HG02870 (cell line): ENCODE measurements at regions not wholly inside any gene's neighbourhood (a gene's known extent, or its start where the extent isn't known, plus 50 kb on each side); places are given as distances from the start of the nearest gene placed in this dataset.

Experiments
- ATAC-seq: cut with Tn5 transposase; IDR thresholded peaks from one replicate; pipeline ENCODE4 v1.9.1; 2021; ENCODE audit warnings: mild to moderate bottlenecking, moderate library complexity; ENCODE audit not compliant: unreplicated experiment

- no peak for ATAC-seq
Observed at GRCh38 chr5:105587963-105588662, 2025.5 kb upstream of the NUDT12 start.

DNA sequence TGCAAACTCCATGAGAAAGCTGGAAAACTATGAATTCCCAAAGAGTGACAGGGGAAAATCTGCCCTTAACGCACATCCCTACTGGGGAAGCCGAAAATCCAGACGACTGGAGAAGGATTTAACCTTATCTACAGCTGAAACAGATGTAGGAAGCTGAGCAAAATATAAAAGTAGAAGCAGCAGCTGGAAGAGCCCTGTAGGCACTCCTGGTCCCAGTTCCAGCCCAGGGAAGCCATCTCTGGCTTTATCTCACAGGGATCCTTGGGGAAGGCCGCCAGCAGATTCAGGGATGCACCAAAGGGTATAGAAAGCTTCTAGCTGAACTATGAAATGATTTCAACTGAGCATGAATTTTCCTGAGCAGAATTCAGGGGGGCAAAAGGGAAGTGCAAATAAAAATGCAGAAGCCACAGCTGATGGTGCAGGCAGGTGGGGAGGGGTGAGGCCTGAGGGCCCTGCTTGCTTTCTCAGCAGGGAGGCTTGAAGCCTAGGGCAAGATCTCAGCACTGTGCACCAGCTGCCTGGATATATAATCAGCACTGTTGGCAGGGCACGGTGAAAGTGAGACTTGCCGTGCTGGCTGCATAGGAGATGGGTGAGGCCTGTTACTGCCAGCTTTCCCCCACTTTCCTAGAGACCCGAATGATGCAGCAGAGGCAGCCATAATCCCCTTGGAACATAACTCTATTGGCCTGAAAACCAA is 2019.5 kb upstream of the NUDT12 start:
- ATAC-seq: no peak

- no peak for ATAC-seq
Observed at GRCh38 chr5:105573575-105573974, 2011.0 kb upstream of the NUDT12 start.

GRCh38 chr5:105565531-105565930 is 2002.9 kb upstream of the NUDT12 start:
- ATAC-seq: no peak

DNA sequence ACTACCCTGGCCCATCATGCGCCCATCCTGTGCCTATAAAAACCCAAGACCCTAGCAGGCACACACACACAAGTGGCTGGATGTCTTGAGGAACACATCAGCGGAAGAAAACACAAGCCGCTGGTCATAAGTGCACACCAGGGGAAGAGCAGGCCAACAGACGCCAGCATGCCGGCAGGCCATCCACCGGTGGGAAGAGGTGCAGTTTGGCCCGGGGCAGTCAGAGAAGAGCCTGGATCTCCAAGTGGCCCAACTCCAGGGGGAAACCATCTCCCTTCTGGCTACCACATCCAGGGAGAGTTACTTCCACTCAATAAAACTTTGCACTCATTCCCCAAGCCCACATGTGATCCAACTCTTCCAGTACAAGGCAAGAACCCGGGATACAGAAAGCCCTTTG is 2001.3 kb upstream of the NUDT12 start:
- ATAC-seq: no peak

GRCh38 chr5:105554568-105555169 is 1992.1 kb upstream of the NUDT12 start:
- ATAC-seq: no peak

GRCh38 chr5:105544300-105544699 is 1981.7 kb upstream of the NUDT12 start:
- no peak for ATAC-seq

GRCh38 chr5:105536675-105537074 is 1974.1 kb upstream of the NUDT12 start:
- ATAC-seq: no peak

DNA sequence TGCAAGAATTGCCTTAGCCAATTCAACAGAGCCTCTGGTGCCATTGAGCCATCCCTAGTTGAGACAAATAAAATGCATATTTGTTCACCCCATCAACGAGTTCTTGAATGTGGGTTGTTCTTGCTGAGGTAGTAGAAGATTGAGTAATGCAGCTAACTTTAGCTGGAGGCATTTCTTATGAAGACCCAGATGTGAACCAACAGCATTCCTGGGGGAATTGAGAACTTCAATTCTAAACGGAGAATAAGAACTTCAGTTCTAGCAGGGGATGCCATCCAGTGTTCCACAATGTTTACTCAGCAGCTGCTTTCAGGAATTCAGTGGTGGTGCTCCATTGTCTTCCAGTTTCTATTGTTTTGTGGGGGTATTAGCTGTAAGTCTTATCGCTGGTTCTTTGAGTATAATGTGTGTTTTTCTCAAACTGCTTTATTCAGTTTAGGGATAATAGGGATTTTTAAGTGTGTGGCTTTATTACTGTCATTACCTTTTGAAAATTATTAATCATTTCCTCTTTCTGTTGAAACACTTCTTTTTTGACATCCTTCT is 1968.2 kb upstream of the NUDT12 start:
- no peak for ATAC-seq

GRCh38 chr5:105529851-105530250 is 1967.3 kb upstream of the NUDT12 start:
- no peak for ATAC-seq

DNA sequence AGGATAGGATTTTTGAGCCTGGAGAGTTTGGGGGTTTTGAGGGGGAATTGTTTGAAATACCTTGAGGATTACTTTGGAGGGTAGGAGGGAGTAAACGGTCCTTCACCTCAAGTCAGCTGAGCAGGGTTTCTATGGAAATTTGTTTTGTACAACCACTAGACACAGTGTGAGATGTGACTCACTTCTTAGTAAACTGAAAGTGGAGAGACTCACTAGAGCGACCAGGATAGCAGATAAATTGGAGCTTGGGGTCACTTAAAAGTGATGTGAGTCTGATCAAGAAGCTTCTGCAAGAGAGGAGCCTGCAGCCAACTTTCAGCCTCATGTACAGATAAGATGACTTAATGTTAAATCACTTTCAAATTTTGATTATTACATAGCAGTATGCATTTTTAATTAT is 1945.9 kb upstream of the NUDT12 start:
- no peak for ATAC-seq

- ATAC-seq: no peak
Observed at GRCh38 chr5:105506692-105507277, 1944.2 kb upstream of the NUDT12 start.

GRCh38 chr5:105503950-105504349 is 1941.4 kb upstream of the NUDT12 start:
- no peak for ATAC-seq

GRCh38 chr5:105501315-105501714 is 1938.7 kb upstream of the NUDT12 start:
- no peak for ATAC-seq

- no peak for ATAC-seq
Observed at GRCh38 chr5:105475401-105475800, 1912.8 kb upstream of the NUDT12 start.

DNA sequence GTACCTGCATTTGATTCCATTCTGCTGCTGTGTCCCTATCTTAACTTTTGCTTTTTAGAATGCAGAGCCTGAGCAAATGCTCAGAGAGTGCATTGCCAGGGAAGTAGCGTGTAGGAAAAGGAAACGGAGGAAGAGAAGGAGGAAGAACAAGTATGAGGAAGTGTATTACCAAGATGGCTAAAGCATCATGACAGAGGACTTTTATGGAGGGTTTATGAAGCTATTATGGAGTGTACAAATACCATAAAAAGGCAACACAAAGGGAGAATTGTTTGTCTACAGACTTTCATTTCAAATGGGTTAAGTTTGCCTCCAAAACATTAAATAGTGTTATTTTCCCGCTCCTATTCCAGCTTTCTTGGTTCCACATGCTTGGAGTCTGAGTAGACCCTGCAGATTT is 1899.8 kb upstream of the NUDT12 start:
- no peak for ATAC-seq

DNA sequence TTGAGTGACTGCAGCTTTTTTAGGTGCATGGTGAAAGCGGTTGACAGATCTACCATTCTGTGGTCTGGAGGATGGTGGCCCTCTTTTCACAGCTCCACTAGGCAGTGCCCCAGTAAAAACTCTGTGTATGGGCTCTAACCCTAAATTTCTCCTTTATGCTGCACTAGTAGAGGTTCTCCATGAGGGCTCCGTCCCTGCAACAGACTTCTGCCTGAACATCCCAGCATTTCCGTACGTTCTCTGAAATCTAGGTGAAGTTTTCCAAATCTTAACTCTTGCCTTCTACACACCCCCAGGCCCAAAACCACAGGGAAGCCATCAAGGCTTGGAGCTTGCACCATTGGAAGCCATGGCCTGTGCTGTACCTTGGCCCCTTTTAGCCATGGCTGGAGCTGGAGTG is 1898.1 kb upstream of the NUDT12 start:
- no peak for ATAC-seq

- ATAC-seq: no peak
Observed at GRCh38 chr5:105453216-105453807, 1890.7 kb upstream of the NUDT12 start.

- no peak for ATAC-seq
Observed at GRCh38 chr5:105448271-105448670, 1885.7 kb upstream of the NUDT12 start.

GRCh38 chr5:105430516-105430915 is 1867.9 kb upstream of the NUDT12 start:
- ATAC-seq: no peak
